Colonic mucosa (tissue), 4 donors: ENCODE measurements at regions not wholly inside any gene's neighbourhood (a gene's known extent, or its start where the extent isn't known, plus 50 kb on each side); places are given as distances from the start of the nearest gene placed in this dataset.
A peak's percentile ranks its signal among the peaks of the same experiment; 100 is the strongest.
"Not testable (repeated sequence)": the region's sequence is repeated elsewhere in the genome, so short reads cannot be mapped to it uniquely, and the experiment has no call there.

Experiments
- DNase-seq: peaks from one replicate; pipeline ENCODE4 v3.0.0-alpha.2; 2020
- H3K27ac ChIP-seq: fragments of 200-600 bp; one replicate; pipeline ENCODE4 v1.8.0; 2021
- H3K27me3 ChIP-seq: fragments of 200-600 bp; one replicate; pipeline ENCODE4 v1.8.0; 2021
- H3K36me3 ChIP-seq: fragments of 200-600 bp; one replicate; pipeline ENCODE4 v1.8.0; 2021
- H3K4me1 ChIP-seq: fragments of 200-600 bp; one replicate; pipeline ENCODE4 v1.8.0; 2021; ENCODE audit warnings: mild to moderate bottlenecking
- H3K4me3 ChIP-seq: fragments of 200-600 bp; one replicate; pipeline ENCODE4 v1.8.0; 2021
- H3K9ac ChIP-seq, 2 donors: one replicate each; pipeline ENCODE4 v1.7.0; 2013; ENCODE audit warnings: control low read depth in 2 of 2, low read depth in 2 of 2, low read length in 2 of 2
- H3K9me3 ChIP-seq: fragments of 200-600 bp; one replicate; pipeline ENCODE4 v1.8.0; 2021
- intact Hi-C: fragments of 100-400 bp; cut with DNase I; formaldehyde crosslinking; loops from one replicate; pipeline ENCODE4 v1.14.1; 2022
- donor health status: healthy.
- donor health status: DM: no; HTN: no; CAD: no.
- donor health status: DM: no; HTN: no; CAD: no.

- H3K4me1 ChIP-seq, H3K36me3 ChIP-seq, H3K27me3 ChIP-seq, intact Hi-C loops, H3K9me3 ChIP-seq: not testable (repeated sequence)
- peak overlapping the region; percentile 69 for H3K27ac ChIP-seq
- H3K4me3 ChIP-seq, result peak overlapping the region; percentile 79
- peak overlapping the region; percentile 66 to 90 for H3K9ac ChIP-seq
- peak; percentile 89 for DNase-seq
These were observed 93.0 kb downstream of the CRLF3 start for GRCh38 chr17:30731210-30732132.

GRCh38 chr17:30730837-30731209, 93.7 kb downstream of the CRLF3 start:
- H3K4me3 ChIP-seq, result peak overlapping the region; percentile 79
- peak overlapping the region; percentile 69 for H3K27ac ChIP-seq
- intact Hi-C loops, H3K4me1 ChIP-seq, DNase-seq, H3K9me3 ChIP-seq, H3K36me3 ChIP-seq, H3K27me3 ChIP-seq: not testable (repeated sequence)
- H3K9ac ChIP-seq, result peak overlapping the region in 1 of 2 donors; percentile 12

- intact Hi-C loops, H3K4me3 ChIP-seq, H3K9me3 ChIP-seq, H3K4me1 ChIP-seq, H3K36me3 ChIP-seq, H3K27me3 ChIP-seq, H3K9ac ChIP-seq, DNase-seq, H3K27ac ChIP-seq: not testable (repeated sequence)
These were observed 94.2 kb downstream of the CRLF3 start for GRCh38 chr17:30730171-30730836.

- H3K27me3 ChIP-seq, H3K4me1 ChIP-seq, H3K27ac ChIP-seq, DNase-seq, H3K9ac ChIP-seq, intact Hi-C loops, H3K9me3 ChIP-seq, H3K36me3 ChIP-seq, H3K4me3 ChIP-seq: not testable (repeated sequence)
These were observed 94.9 kb downstream of the CRLF3 start for GRCh38 chr17:30729471-30730170.

GRCh38 chr17:30727517-30727916, 97.0 kb downstream of the CRLF3 start:
- H3K27me3 ChIP-seq, H3K4me3 ChIP-seq, intact Hi-C loops, H3K9ac ChIP-seq, H3K36me3 ChIP-seq, DNase-seq, H3K27ac ChIP-seq, H3K4me1 ChIP-seq, H3K9me3 ChIP-seq: not testable (repeated sequence)

GRCh38 chr17:30726734-30727133, 97.8 kb downstream of the CRLF3 start:
- H3K9ac ChIP-seq, H3K27me3 ChIP-seq, H3K36me3 ChIP-seq, H3K9me3 ChIP-seq, H3K4me3 ChIP-seq, intact Hi-C loops, H3K4me1 ChIP-seq, DNase-seq, H3K27ac ChIP-seq: not testable (repeated sequence)

- H3K4me1 ChIP-seq, H3K27ac ChIP-seq, DNase-seq, H3K36me3 ChIP-seq, H3K9me3 ChIP-seq, H3K27me3 ChIP-seq, H3K9ac ChIP-seq, H3K4me3 ChIP-seq, intact Hi-C loops: not testable (repeated sequence)
These were observed 98.2 kb downstream of the CRLF3 start for GRCh38 chr17:30726310-30726709.

GRCh38 chr17:30724034-30724650, 100.3 kb downstream of the CRLF3 start:
- H3K9ac ChIP-seq, DNase-seq, intact Hi-C loops, H3K4me3 ChIP-seq, H3K4me1 ChIP-seq, H3K27me3 ChIP-seq, H3K27ac ChIP-seq, H3K36me3 ChIP-seq, H3K9me3 ChIP-seq: not testable (repeated sequence)

- H3K27ac ChIP-seq, intact Hi-C loops, H3K9me3 ChIP-seq, H3K4me1 ChIP-seq, H3K36me3 ChIP-seq, H3K4me3 ChIP-seq, H3K27me3 ChIP-seq, H3K9ac ChIP-seq: not testable (repeated sequence)
- DNase-seq, result peak; percentile 14
These were observed 102.2 kb downstream of the CRLF3 start for GRCh38 chr17:30722114-30722780.

- H3K27ac ChIP-seq, H3K27me3 ChIP-seq, H3K4me3 ChIP-seq, intact Hi-C loops, H3K36me3 ChIP-seq, H3K9me3 ChIP-seq, H3K9ac ChIP-seq, H3K4me1 ChIP-seq: not testable (repeated sequence)
- peak; percentile 9 for DNase-seq
These were observed 103.5 kb downstream of the CRLF3 start for GRCh38 chr17:30720971-30721370.
